GM12873 (cell line): ENCODE measurements at regions not wholly inside any gene's neighbourhood (a gene's known extent, or its start where the extent isn't known, plus 50 kb on each side); places are given as distances from the start of the nearest gene placed in this dataset.

ENCODE experiments used
- CTCF ChIP-seq: IDR thresholded peaks from 2 replicates; pipeline ENCODE4 v1.5.1; 2012; ENCODE audit warnings: low read depth, mild to moderate bottlenecking, moderate library complexity, low read length, control low read depth; ENCODE audit not compliant: insufficient read depth; ENCODE audit errors: missing control alignments

- TF ChIP-seq CTCF: no peak
These were observed 127.3 kb downstream of the FGF9 start for GRCh38 chr13:21798181-21798580.

DNA sequence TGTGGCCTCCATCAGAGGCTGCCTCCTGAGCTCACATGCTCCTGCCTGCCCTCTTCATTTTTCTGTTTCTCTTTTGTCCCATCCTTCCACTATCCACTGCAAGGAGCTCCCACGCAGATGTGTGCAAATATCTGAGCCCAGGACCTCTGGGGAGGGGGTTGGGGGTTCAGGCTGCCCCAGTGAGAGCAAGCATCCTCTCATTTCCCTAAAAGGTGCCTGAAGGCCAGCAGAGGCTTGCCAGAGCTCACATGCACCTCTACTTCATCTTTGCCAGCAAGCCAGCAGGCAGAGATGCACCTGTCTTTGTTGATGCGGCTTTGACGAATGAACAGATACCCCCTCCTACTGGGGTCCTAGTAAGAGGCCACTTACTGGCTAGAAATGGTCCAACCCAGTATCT is 128.8 kb downstream of the FGF9 start:
- no peak for TF ChIP-seq CTCF

- TF ChIP-seq CTCF: no peak
These were observed 130.2 kb downstream of the FGF9 start for GRCh38 chr13:21800837-21801616.

- TF ChIP-seq CTCF: no peak
These were observed 134.9 kb downstream of the FGF9 start for GRCh38 chr13:21805733-21806132.

DNA sequence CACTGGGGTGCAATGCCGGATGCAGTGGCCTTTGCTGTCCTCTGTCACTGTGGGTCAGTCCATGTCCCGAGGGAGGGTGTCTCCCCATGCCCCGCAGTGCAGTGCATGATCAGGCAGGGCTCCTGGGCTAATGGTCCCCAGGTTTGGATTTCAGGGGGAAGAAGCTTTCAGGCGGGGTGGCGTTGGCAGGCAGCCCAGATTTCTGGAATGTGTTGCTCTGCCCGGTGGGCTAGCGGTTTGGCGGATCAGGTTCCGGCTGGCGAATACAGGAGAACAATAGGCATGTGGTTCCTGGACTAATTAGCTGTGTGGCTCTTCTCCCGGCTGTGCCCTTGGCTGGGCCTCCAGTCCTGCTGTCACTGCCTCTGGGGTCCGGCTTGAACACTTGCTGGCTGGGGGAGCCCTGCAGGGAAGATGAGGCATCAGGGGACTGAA is 141.3 kb downstream of the FGF9 start:
- no peak for TF ChIP-seq CTCF

GRCh38 chr13:21813110-21813509 is 142.2 kb downstream of the FGF9 start:
- no peak for TF ChIP-seq CTCF

DNA sequence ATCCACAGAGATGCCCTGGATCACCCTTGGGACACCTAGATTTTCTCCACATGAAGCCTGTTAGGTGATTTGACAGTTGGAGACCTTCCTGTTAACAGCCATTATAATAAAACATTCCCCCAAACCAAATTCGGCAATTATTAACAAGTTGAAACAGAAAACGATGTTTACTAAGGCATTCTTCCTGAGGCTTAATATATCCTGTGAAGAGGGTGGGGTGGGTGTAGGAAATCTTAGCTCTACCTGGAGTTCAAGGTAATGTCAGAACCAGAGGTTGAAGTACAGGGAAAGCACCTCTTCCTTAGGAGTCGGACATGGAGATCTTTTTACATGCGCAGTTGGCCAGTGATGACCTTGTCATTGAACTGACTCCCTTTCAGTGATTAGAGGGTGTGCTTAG is 143.0 kb downstream of the FGF9 start:
- no peak for TF ChIP-seq CTCF

DNA sequence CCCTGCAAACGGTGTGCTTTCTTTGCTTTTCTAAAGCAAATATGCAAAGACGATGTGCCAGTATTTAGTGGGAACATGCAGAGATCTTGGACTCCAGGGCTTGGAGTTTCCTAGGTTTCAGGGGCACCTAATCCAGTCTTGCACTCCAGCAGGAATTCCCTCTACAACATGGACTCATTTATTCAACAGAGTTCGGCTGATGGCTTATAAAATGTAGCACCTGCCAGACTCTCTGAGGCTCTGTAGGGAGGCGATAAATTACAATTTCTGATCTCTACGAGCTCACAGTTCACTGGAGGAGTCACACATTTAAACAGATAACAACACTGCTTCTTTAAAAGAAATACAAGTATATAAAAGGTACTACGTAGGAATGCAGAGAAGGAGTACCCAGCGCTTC is 143.7 kb downstream of the FGF9 start:
- no peak for TF ChIP-seq CTCF
